Rectal smooth muscle tissue (tissue), 1 donor: ENCODE measurements at regions not wholly inside any gene's neighbourhood (a gene's known extent, or its start where the extent isn't known, plus 50 kb on each side); places are given as distances from the start of the nearest gene placed in this dataset.

Source experiments
- H3K27ac ChIP-seq: one replicate; pipeline ENCODE4 v1.7.0; 2013; ENCODE audit warnings: low read depth, low read length, inconsistent platforms
- H3K27me3 ChIP-seq: one replicate; pipeline ENCODE4 v1.7.0; 2013; ENCODE audit warnings: low read length; ENCODE audit not compliant: control insufficient read depth, insufficient read depth
- H3K36me3 ChIP-seq: one replicate; pipeline ENCODE4 v1.7.0; 2013; ENCODE audit warnings: low read length; ENCODE audit not compliant: control insufficient read depth, insufficient read depth
- H3K4me1 ChIP-seq: one replicate; pipeline ENCODE4 v1.7.0; 2013; ENCODE audit warnings: low read length; ENCODE audit not compliant: control insufficient read depth, insufficient read depth
- H3K4me3 ChIP-seq: one replicate; pipeline ENCODE4 v1.7.0; 2013; ENCODE audit warnings: low read length
- H3K9ac ChIP-seq: one replicate; pipeline ENCODE4 v1.7.0; 2013; ENCODE audit warnings: low read length

- Histone ChIP-seq H3K36me3 (no peaks in the 10 kb centered on the region), H3K27ac (no peak overlapping the region), H3K4me1 (peaks cover 11% of the 10 kb centered on the region), H3K27me3 (no peaks in the 10 kb centered on the region), H3K4me3 (no peak overlapping the region), H3K9ac (no peak overlapping the region)
Observed at GRCh38 chr5:126043688-126044087, 379.5 kb upstream of the GRAMD2B start.

- Histone ChIP-seq H3K36me3 (no peaks in the 10 kb centered on the region), H3K27ac (no peak overlapping the region), H3K27me3 (no peaks in the 10 kb centered on the region), H3K9ac (no peak overlapping the region), H3K4me1 (peaks cover 11% of the 10 kb centered on the region), H3K4me3 (no peak overlapping the region)
Observed at GRCh38 chr5:126044111-126044668, 379.0 kb upstream of the GRAMD2B start.

- H3K9ac ChIP-seq: no peak overlapping the region
- no peak overlapping the region for H3K27ac ChIP-seq
- no peaks in the 10 kb centered on the region for H3K27me3 ChIP-seq
- no peaks in the 10 kb centered on the region for H3K36me3 ChIP-seq
- peaks cover 11% of the 10 kb centered on the region for H3K4me1 ChIP-seq
- H3K4me3 ChIP-seq: no peak overlapping the region
Observed at GRCh38 chr5:126044931-126045565, 378.2 kb upstream of the GRAMD2B start.

GRCh38 chr5:126046318-126046717, 376.9 kb upstream of the GRAMD2B start:
- Histone ChIP-seq H3K27ac (no peak overlapping the region), H3K36me3 (no peaks in the 10 kb centered on the region), H3K9ac (no peak overlapping the region), H3K4me1 (peaks cover 11% of the 10 kb centered on the region), H3K4me3 (no peak overlapping the region), H3K27me3 (no peaks in the 10 kb centered on the region)

GRCh38 chr5:126046846-126047571, 376.2 kb upstream of the GRAMD2B start:
- H3K27me3 ChIP-seq: no peaks in the 10 kb centered on the region
- peaks cover 11% of the 10 kb centered on the region for H3K4me1 ChIP-seq
- no peak overlapping the region for H3K4me3 ChIP-seq
- no peak overlapping the region for H3K27ac ChIP-seq
- no peak overlapping the region for H3K9ac ChIP-seq
- no peaks in the 10 kb centered on the region for H3K36me3 ChIP-seq

- Histone ChIP-seq H3K9ac (no peak overlapping the region), H3K4me1 (no peaks in the 10 kb centered on the region), H3K27ac (no peak overlapping the region), H3K36me3 (no peaks in the 10 kb centered on the region), H3K4me3 (no peak overlapping the region), H3K27me3 (no peaks in the 10 kb centered on the region)
Observed at GRCh38 chr5:126052120-126052519, 371.1 kb upstream of the GRAMD2B start.

GRCh38 chr5:126052791-126053190, 370.4 kb upstream of the GRAMD2B start:
- H3K4me3 ChIP-seq: no peak overlapping the region
- H3K9ac ChIP-seq: no peak overlapping the region
- H3K27ac ChIP-seq: no peak overlapping the region
- H3K27me3 ChIP-seq: no peaks in the 10 kb centered on the region
- H3K36me3 ChIP-seq: no peaks in the 10 kb centered on the region
- H3K4me1 ChIP-seq: no peaks in the 10 kb centered on the region

GRCh38 chr5:126053630-126054029, 369.6 kb upstream of the GRAMD2B start:
- H3K9ac ChIP-seq: no peak overlapping the region
- H3K4me1 ChIP-seq: no peaks in the 10 kb centered on the region
- H3K4me3 ChIP-seq: no peak overlapping the region
- no peak overlapping the region for H3K27ac ChIP-seq
- no peaks in the 10 kb centered on the region for H3K27me3 ChIP-seq
- H3K36me3 ChIP-seq: no peaks in the 10 kb centered on the region

- H3K27ac ChIP-seq: no peak overlapping the region
- H3K9ac ChIP-seq: no peak overlapping the region
- no peaks in the 10 kb centered on the region for H3K4me1 ChIP-seq
- no peak overlapping the region for H3K4me3 ChIP-seq
- no peaks in the 10 kb centered on the region for H3K27me3 ChIP-seq
- H3K36me3 ChIP-seq: no peaks in the 10 kb centered on the region
Observed at GRCh38 chr5:126054577-126055347, 368.4 kb upstream of the GRAMD2B start.

- H3K4me3 ChIP-seq: no peak overlapping the region
- no peaks in the 10 kb centered on the region for H3K36me3 ChIP-seq
- no peak overlapping the region for H3K9ac ChIP-seq
- H3K4me1 ChIP-seq: no peaks in the 10 kb centered on the region
- no peak overlapping the region for H3K27ac ChIP-seq
- H3K27me3 ChIP-seq: no peaks in the 10 kb centered on the region
Observed at GRCh38 chr5:126055348-126055729, 367.9 kb upstream of the GRAMD2B start.

- H3K9ac ChIP-seq: no peak overlapping the region
- H3K27ac ChIP-seq: no peak overlapping the region
- no peak overlapping the region for H3K4me3 ChIP-seq
- H3K36me3 ChIP-seq: no peaks in the 10 kb centered on the region
- no peaks in the 10 kb centered on the region for H3K4me1 ChIP-seq
- H3K27me3 ChIP-seq: no peaks in the 10 kb centered on the region
Observed at GRCh38 chr5:126056352-126056751, 366.9 kb upstream of the GRAMD2B start.

GRCh38 chr5:126056851-126057622, 366.2 kb upstream of the GRAMD2B start:
- H3K27me3 ChIP-seq: no peaks in the 10 kb centered on the region
- H3K4me1 ChIP-seq: no peaks in the 10 kb centered on the region
- no peak overlapping the region for H3K4me3 ChIP-seq
- H3K9ac ChIP-seq: no peak overlapping the region
- no peaks in the 10 kb centered on the region for H3K36me3 ChIP-seq
- no peak overlapping the region for H3K27ac ChIP-seq
